ENCODE measurements at regions not wholly inside any gene's neighbourhood (a gene's known extent, or its start where the extent isn't known, plus 50 kb on each side); places are given as distances from the start of the nearest gene placed in this dataset.

GRCh38 chr9:20014168-20014567, 225.3 kb upstream of the SLC24A2 start:
- no peak for TF ChIP-seq CTCF (IDR thresholded peaks at IDR 0.05; ENCODE audit: control insufficient read depth, insufficient read depth, low read depth, low read length, missing control alignments)
- no peak for DNase-seq (ENCODE audit: low read depth)
- H3K4me3 ChIP-seq (ENCODE audit: control insufficient read depth, low read depth, low read length), result no peak overlapping the region

- DNase-seq (ENCODE audit: low read depth), result no peak
- no peak for TF ChIP-seq CTCF (IDR thresholded peaks at IDR 0.05; ENCODE audit: control insufficient read depth, insufficient read depth, low read depth, low read length, missing control alignments)
- no peak overlapping the region for H3K4me3 ChIP-seq (ENCODE audit: control insufficient read depth, low read depth, low read length)
These were observed 223.4 kb upstream of the SLC24A2 start for GRCh38 chr9:20012232-20012631.

- TF ChIP-seq CTCF (IDR thresholded peaks at IDR 0.05; ENCODE audit: control insufficient read depth, insufficient read depth, low read depth, low read length, missing control alignments), result no peak
- no peak overlapping the region for H3K4me3 ChIP-seq (ENCODE audit: control insufficient read depth, low read depth, low read length)
- DNase-seq (ENCODE audit: low read depth), result no peak
These were observed 220.8 kb upstream of the SLC24A2 start for GRCh38 chr9:20009606-20010005.

GRCh38 chr9:20002011-20002410, 213.2 kb upstream of the SLC24A2 start:
- no peak for TF ChIP-seq CTCF (IDR thresholded peaks at IDR 0.05; ENCODE audit: control insufficient read depth, insufficient read depth, low read depth, low read length, missing control alignments)
- DNase-seq (ENCODE audit: low read depth), result no peak
- no peak overlapping the region for H3K4me3 ChIP-seq (ENCODE audit: control insufficient read depth, low read depth, low read length)

GRCh38 chr9:20001058-20001457, 212.2 kb upstream of the SLC24A2 start:
- no peak for TF ChIP-seq CTCF (IDR thresholded peaks at IDR 0.05; ENCODE audit: control insufficient read depth, insufficient read depth, low read depth, low read length, missing control alignments)
- no peak for DNase-seq (ENCODE audit: low read depth)
- H3K4me3 ChIP-seq (ENCODE audit: control insufficient read depth, low read depth, low read length), result no peak overlapping the region

- H3K4me3 ChIP-seq (ENCODE audit: control insufficient read depth, low read depth, low read length), result no peak overlapping the region
- DNase-seq (ENCODE audit: low read depth), result peak; percentile 60
These were observed 210.7 kb upstream of the SLC24A2 start for GRCh38 chr9:19999491-20000057.

More at GRCh38 chr9:19999491-20000057, 210.7 kb upstream of the SLC24A2 start:
- TF ChIP-seq CTCF (IDR thresholded peaks at IDR 0.05; ENCODE audit: control insufficient read depth, insufficient read depth, low read depth, low read length, missing control alignments), result no peak

Data from AG09309 (cell line).